H1 (cell line): ENCODE measurements at regions not wholly inside any gene's neighbourhood (a gene's known extent, or its start where the extent isn't known, plus 50 kb on each side); places are given as distances from the start of the nearest gene placed in this dataset.

Experiments used
- CTCF ChIA-PET: fragments of 300-600 bp; sonication (Branson Sonifier 250); formaldehyde crosslinking; loops from one replicate; lab custom pipeline; 2021; ENCODE audit not compliant: partially characterized antibody; lab: Charles Lee
- POLR2A ChIA-PET: fragments of 300-600 bp; sonication (Branson Sonifier 250); formaldehyde crosslinking; loops from one replicate; lab custom pipeline; 2021; ENCODE audit warnings: inconsistent platforms; ENCODE audit not compliant: partially characterized antibody; lab: Charles Lee
- DNase-seq, 2 experiments: peaks; one replicate each; pipeline versions ENCODE4 v3.0.0 to v3.0.0-alpha.2; 2010 to 2022; ENCODE audit warnings: low spot score in 2 of 2, low read depth in 1 of 2, mixed read lengths in 1 of 2
- FAIRE-seq: peaks from 2 replicates; lab custom pipeline; 2011; peaks lifted over from hg19 to GRCh38; lab: Jason Lieb, UNC
- H2AFZ ChIP-seq: 2 replicates; pipeline ENCODE4 v1.8.1; 2012; ENCODE audit warnings: low read length, inconsistent platforms
- H2AK5ac ChIP-seq: 2 replicates; pipeline ENCODE4 v1.6.1; 2013; ENCODE audit warnings: low read depth, low read length
- H2BK120ac ChIP-seq: replicated peaks from 2 replicates; pipeline ENCODE3; 2013; ENCODE audit warnings: low read depth, low read length, inconsistent platforms
- H2BK12ac ChIP-seq: 2 replicates; pipeline ENCODE4 v1.6.1; 2013; ENCODE audit warnings: low read depth, low read length
- H2BK15ac ChIP-seq: 2 replicates; pipeline ENCODE4 v1.6.1; 2013; ENCODE audit warnings: low read length
- H2BK20ac ChIP-seq: 2 replicates; pipeline ENCODE4 v1.6.1; 2013; ENCODE audit warnings: low read length
- H2BK5ac ChIP-seq: 2 replicates; pipeline ENCODE4 v1.6.1; 2013; ENCODE audit warnings: low read depth, low read length
- H3K14ac ChIP-seq: 2 replicates; pipeline ENCODE4 v1.6.1; 2013; ENCODE audit warnings: inconsistent platforms; ENCODE audit not compliant: insufficient read length
- H3K18ac ChIP-seq: 2 replicates; pipeline ENCODE4 v1.6.1; 2013; ENCODE audit warnings: low read length; ENCODE audit errors: extremely low read depth
- H3K23ac ChIP-seq: 2 replicates; pipeline ENCODE4 v1.6.1; 2013; ENCODE audit warnings: inconsistent platforms; ENCODE audit not compliant: insufficient read length
- H3K23me2 ChIP-seq: 2 replicates; pipeline ENCODE4 v1.6.1; 2013; ENCODE audit warnings: low read depth, low read length
- H3K27ac ChIP-seq: 2 replicates; pipeline ENCODE4 v1.6.1; 2011; ENCODE audit warnings: low read depth, low read length, inconsistent platforms
- H3K27me3 ChIP-seq, 4 experiments: replicated peaks in 1 of 4; 1 replicate in 1 of 4; 2 replicates in 3 of 4; pipeline versions ENCODE4 v1.6.1 to v1.8.1; 2011 to 2013; ENCODE audit warnings: low read length in 3 of 4, mild to moderate bottlenecking in 3 of 4, inconsistent platforms in 2 of 4, mixed read lengths in 2 of 4, moderate library complexity in 1 of 4; ENCODE audit not compliant: control insufficient read depth in 3 of 4, insufficient read depth in 3 of 4; ENCODE audit errors: extremely low read depth in 1 of 4
- H3K36me3 ChIP-seq, 4 experiments: 2 replicates each; pipeline versions ENCODE4 v1.6.1 to v1.8.1; 2011 to 2013; ENCODE audit warnings: mild to moderate bottlenecking in 4 of 4, low read length in 3 of 4, moderate library complexity in 2 of 4, control low read depth in 1 of 4, inconsistent platforms in 1 of 4; ENCODE audit not compliant: insufficient read depth in 4 of 4, control insufficient read depth in 2 of 4
- H3K4ac ChIP-seq: replicated peaks from 2 replicates; pipeline ENCODE3; 2013; ENCODE audit warnings: low read length, low read depth, mixed read lengths, inconsistent platforms; ENCODE audit not compliant: insufficient read length
- H3K4me1 ChIP-seq, 4 experiments: replicated peaks in 1 of 4; 1 replicate in 1 of 4; 2 replicates in 3 of 4; pipeline versions ENCODE4 v1.6.1 to v1.8.1; 2011 to 2013; ENCODE audit warnings: low read length in 3 of 4, inconsistent platforms in 2 of 4, mixed read lengths in 1 of 4; ENCODE audit not compliant: insufficient read depth in 4 of 4, control insufficient read depth in 3 of 4
- H3K4me2 ChIP-seq, 2 experiments: 2 replicates each; pipeline versions ENCODE4 v1.6.1 to v1.8.1; 2011 to 2013; ENCODE audit warnings: low read depth in 2 of 2, low read length in 2 of 2, control low read depth in 1 of 2, inconsistent platforms in 1 of 2, mild to moderate bottlenecking in 1 of 2; ENCODE audit not compliant: insufficient read depth in 1 of 2
- H3K4me3 ChIP-seq, 4 experiments: fragments of 200-600, 300-600 bp in 1 of 4; sonication (generic), shearing (Covaris generic), sonication (Bioruptor Twin) in 1 of 4; 2 replicates each; pipeline versions ENCODE4 v1.5.1 to v1.8.1; 2011 to 2016; ENCODE audit warnings: low read length in 4 of 4, low read depth in 3 of 4, control low read depth in 2 of 4, inconsistent platforms in 2 of 4, mild to moderate bottlenecking in 2 of 4, mixed read lengths in 1 of 4, moderate library complexity in 1 of 4; ENCODE audit not compliant: insufficient read depth in 2 of 4; ENCODE audit errors: extremely low read depth in 1 of 4
- H3K56ac ChIP-seq: replicated peaks from 2 replicates; pipeline ENCODE3; 2013; ENCODE audit warnings: low read depth, mild to moderate bottlenecking, mixed read lengths, low read length, inconsistent platforms; ENCODE audit not compliant: insufficient read length
- H3K79me1 ChIP-seq: 2 replicates; pipeline ENCODE4 v1.6.1; 2013; ENCODE audit warnings: low read depth, low read length, control low read depth
- H3K79me2 ChIP-seq, 2 experiments: 2 replicates each; pipeline versions ENCODE4 v1.6.1 to v1.8.1; 2012 to 2013; ENCODE audit warnings: low read length in 2 of 2, mild to moderate bottlenecking in 2 of 2, inconsistent platforms in 1 of 2; ENCODE audit not compliant: insufficient read depth in 2 of 2, control insufficient read depth in 1 of 2
- H3K9ac ChIP-seq, 4 experiments: replicated peaks in 1 of 4; 1 replicate in 1 of 4; 2 replicates in 3 of 4; pipeline versions ENCODE4 v1.6.1 to v1.8.1; 2011 to 2013; ENCODE audit warnings: low read depth in 3 of 4, low read length in 3 of 4, control low read depth in 2 of 4, mild to moderate bottlenecking in 2 of 4, moderate library complexity in 2 of 4, inconsistent platforms in 1 of 4; ENCODE audit errors: extremely low read depth in 1 of 4
- H3K9me3 ChIP-seq, 2 experiments: 2 replicates each; pipeline versions ENCODE4 v1.6.1 to v1.8.1; 2012 to 2013; ENCODE audit warnings: mild to moderate bottlenecking in 2 of 2, moderate library complexity in 2 of 2, control low read depth in 1 of 2, inconsistent platforms in 1 of 2, low read depth in 1 of 2, low read length in 1 of 2, mixed read lengths in 1 of 2; ENCODE audit not compliant: insufficient read depth in 2 of 2
- H4K20me1 ChIP-seq, 2 experiments: replicated peaks in 1 of 2; 2 replicates each; pipeline versions ENCODE3 to v1.8.1; 2011 to 2013; ENCODE audit warnings: inconsistent platforms in 2 of 2, low read length in 2 of 2, mild to moderate bottlenecking in 1 of 2; ENCODE audit not compliant: insufficient read depth in 2 of 2, control insufficient read depth in 1 of 2
- H4K5ac ChIP-seq: 2 replicates; pipeline ENCODE4 v1.6.1; 2013; ENCODE audit warnings: low read length, low read depth, mixed read lengths, inconsistent platforms; ENCODE audit not compliant: insufficient read length
- H4K8ac ChIP-seq: 2 replicates; pipeline ENCODE4 v1.8.0; 2013; ENCODE audit warnings: mild to moderate bottlenecking, moderate library complexity, low read length, inconsistent platforms; ENCODE audit not compliant: insufficient read depth; ENCODE audit errors: extremely low read depth
- H4K91ac ChIP-seq: replicated peaks from 2 replicates; pipeline ENCODE3; 2013; ENCODE audit warnings: low read length, mixed read lengths, inconsistent platforms; ENCODE audit not compliant: insufficient read length
- WGBS, 2 experiments: shearing (Covaris generic) in 1 of 2; methylation state at CpG; one replicate each; pipeline versions ENCODE4 v1.1.6 to v1.1.7; 2013 to 2015; ENCODE audit warnings: low lambda C conversion rate in 2 of 2, mixed read lengths in 2 of 2, inconsistent platforms in 1 of 2, low coverage in 1 of 2, missing lambda C conversion rate in 1 of 2; ENCODE audit not compliant: insufficient replicate concordance in 2 of 2, insufficient coverage in 1 of 2, insufficient read length in 1 of 2; ENCODE audit errors: extremely low coverage in 1 of 2, missing lambda C conversion rate in 1 of 2; 5-methylcytosine and 5-hydroxymethylcytosine counted together
- TF ChIP-seq, protein P1 (sequence below): fragments of 300-600 bp; sonication (generic); IDR thresholded peaks from 2 replicates; pipeline ENCODE4 v1.7.1; 2012; ENCODE audit warnings: low read length, moderate library complexity, mild to moderate bottlenecking, inconsistent platforms; ENCODE audit not compliant: insufficient replicate concordance

DNA sequence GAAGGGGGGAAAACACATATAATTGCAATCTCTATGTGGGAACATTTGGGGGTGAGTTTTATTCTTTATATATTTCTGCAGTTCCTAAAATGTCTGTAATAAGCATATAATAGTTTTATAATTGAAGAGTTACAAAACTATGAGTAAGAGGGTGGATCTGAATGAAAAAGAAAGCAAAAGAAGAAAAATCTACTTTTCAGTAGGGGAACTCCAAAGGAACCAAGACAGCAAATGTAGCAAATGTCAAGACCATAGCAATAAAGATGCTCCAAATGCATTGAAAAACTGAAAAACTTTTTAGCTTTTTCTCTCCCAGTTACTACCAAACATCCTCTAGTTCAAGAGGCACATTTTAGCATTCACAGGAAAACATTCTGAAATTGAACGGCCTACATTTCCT lies 434.8 kb downstream of the LMO4 start:
- Histone ChIP-seq H2BK5ac (no peak overlapping the region), H2BK120ac (no peak overlapping the region), H3K9ac (no peak overlapping the region), H3K4ac (no peak overlapping the region), H2BK20ac (no peak overlapping the region), H3K23ac (no peak overlapping the region), H4K5ac (no peak overlapping the region), H2BK15ac (no peak overlapping the region), H3K79me2 (no peaks in the 10 kb centered on the region), H3K4me3 (no peak overlapping the region), H3K9me3 (no peaks in the 10 kb centered on the region; a peak in 1 of 4 replicates), H3K36me3 (no peaks in the 10 kb centered on the region), H4K20me1 (no peaks in the 10 kb centered on the region), H3K14ac (no peak overlapping the region), H2BK12ac (no peak overlapping the region), H3K4me1 (no peaks in the 10 kb centered on the region), H3K56ac (no peak overlapping the region), H2AK5ac (no peak overlapping the region), H3K4me2 (no peak overlapping the region), H3K23me2 (no peaks in the 10 kb centered on the region), H4K8ac (no peak overlapping the region), H3K27me3 (no peaks in the 10 kb centered on the region; a peak in 1 of 7 replicates), H3K79me1 (no peaks in the 10 kb centered on the region), H3K18ac (no peak overlapping the region), H3K27ac (no peak overlapping the region), H4K91ac (no peak overlapping the region), H2AFZ (no peak overlapping the region)
- POLR2A ChIA-PET = no interaction called here
- 93% methylated on average over 1 of the region's 1 CpG; no CpG with 5 or more reads in 1 of the 2 experiments for WGBS, 2 experiments
- no peak for FAIRE-seq
- CTCF ChIA-PET = no interaction called here
- no peak for DNase-seq
- TF ChIP-seq, protein P1, sequence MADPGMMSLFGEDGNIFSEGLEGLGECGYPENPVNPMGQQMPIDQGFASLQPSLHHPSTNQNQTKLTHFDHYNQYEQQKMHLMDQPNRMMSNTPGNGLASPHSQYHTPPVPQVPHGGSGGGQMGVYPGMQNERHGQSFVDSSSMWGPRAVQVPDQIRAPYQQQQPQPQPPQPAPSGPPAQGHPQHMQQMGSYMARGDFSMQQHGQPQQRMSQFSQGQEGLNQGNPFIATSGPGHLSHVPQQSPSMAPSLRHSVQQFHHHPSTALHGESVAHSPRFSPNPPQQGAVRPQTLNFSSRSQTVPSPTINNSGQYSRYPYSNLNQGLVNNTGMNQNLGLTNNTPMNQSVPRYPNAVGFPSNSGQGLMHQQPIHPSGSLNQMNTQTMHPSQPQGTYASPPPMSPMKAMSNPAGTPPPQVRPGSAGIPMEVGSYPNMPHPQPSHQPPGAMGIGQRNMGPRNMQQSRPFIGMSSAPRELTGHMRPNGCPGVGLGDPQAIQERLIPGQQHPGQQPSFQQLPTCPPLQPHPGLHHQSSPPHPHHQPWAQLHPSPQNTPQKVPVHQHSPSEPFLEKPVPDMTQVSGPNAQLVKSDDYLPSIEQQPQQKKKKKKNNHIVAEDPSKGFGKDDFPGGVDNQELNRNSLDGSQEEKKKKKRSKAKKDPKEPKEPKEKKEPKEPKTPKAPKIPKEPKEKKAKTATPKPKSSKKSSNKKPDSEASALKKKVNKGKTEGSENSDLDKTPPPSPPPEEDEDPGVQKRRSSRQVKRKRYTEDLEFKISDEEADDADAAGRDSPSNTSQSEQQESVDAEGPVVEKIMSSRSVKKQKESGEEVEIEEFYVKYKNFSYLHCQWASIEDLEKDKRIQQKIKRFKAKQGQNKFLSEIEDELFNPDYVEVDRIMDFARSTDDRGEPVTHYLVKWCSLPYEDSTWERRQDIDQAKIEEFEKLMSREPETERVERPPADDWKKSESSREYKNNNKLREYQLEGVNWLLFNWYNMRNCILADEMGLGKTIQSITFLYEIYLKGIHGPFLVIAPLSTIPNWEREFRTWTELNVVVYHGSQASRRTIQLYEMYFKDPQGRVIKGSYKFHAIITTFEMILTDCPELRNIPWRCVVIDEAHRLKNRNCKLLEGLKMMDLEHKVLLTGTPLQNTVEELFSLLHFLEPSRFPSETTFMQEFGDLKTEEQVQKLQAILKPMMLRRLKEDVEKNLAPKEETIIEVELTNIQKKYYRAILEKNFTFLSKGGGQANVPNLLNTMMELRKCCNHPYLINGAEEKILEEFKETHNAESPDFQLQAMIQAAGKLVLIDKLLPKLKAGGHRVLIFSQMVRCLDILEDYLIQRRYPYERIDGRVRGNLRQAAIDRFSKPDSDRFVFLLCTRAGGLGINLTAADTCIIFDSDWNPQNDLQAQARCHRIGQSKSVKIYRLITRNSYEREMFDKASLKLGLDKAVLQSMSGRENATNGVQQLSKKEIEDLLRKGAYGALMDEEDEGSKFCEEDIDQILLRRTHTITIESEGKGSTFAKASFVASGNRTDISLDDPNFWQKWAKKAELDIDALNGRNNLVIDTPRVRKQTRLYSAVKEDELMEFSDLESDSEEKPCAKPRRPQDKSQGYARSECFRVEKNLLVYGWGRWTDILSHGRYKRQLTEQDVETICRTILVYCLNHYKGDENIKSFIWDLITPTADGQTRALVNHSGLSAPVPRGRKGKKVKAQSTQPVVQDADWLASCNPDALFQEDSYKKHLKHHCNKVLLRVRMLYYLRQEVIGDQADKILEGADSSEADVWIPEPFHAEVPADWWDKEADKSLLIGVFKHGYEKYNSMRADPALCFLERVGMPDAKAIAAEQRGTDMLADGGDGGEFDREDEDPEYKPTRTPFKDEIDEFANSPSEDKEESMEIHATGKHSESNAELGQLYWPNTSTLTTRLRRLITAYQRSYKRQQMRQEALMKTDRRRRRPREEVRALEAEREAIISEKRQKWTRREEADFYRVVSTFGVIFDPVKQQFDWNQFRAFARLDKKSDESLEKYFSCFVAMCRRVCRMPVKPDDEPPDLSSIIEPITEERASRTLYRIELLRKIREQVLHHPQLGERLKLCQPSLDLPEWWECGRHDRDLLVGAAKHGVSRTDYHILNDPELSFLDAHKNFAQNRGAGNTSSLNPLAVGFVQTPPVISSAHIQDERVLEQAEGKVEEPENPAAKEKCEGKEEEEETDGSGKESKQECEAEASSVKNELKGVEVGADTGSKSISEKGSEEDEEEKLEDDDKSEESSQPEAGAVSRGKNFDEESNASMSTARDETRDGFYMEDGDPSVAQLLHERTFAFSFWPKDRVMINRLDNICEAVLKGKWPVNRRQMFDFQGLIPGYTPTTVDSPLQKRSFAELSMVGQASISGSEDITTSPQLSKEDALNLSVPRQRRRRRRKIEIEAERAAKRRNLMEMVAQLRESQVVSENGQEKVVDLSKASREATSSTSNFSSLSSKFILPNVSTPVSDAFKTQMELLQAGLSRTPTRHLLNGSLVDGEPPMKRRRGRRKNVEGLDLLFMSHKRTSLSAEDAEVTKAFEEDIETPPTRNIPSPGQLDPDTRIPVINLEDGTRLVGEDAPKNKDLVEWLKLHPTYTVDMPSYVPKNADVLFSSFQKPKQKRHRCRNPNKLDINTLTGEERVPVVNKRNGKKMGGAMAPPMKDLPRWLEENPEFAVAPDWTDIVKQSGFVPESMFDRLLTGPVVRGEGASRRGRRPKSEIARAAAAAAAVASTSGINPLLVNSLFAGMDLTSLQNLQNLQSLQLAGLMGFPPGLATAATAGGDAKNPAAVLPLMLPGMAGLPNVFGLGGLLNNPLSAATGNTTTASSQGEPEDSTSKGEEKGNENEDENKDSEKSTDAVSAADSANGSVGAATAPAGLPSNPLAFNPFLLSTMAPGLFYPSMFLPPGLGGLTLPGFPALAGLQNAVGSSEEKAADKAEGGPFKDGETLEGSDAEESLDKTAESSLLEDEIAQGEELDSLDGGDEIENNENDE = no peak
